ENCODE measurements at regions not wholly inside any gene's neighbourhood (a gene's known extent, or its start where the extent isn't known, plus 50 kb on each side); places are given as distances from the start of the nearest gene placed in this dataset.

DNA sequence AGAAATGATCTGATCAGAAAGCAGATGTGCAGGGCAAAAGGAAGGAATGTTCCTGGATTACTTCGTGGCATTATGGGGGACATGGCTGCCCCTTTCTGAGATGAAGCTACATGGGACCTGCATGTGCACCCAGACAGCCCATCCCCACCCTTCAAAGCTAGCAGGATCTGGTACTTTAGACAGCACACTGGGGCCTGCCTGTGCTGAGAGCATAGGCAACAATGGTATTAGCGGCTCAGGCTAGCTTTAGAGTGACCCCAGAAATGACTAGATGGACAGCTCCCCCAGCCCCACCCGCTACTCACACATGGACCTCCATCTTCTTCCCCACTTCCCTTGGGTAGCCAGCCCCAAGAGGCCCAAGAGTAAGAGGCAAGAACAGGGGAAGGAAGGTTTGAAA, 61.5 kb upstream of the NFE2L2 start:
- in situ Hi-C loops (cut with MboI; ENCODE audit: low sequenced_read_pairs in 4 of 4) = loop anchor here in 3 of 4 donors (10.0 to 25.0 kb wide), 3 partner anchors 51 to 411 kb away; a partner anchor contains a TSS

DNA sequence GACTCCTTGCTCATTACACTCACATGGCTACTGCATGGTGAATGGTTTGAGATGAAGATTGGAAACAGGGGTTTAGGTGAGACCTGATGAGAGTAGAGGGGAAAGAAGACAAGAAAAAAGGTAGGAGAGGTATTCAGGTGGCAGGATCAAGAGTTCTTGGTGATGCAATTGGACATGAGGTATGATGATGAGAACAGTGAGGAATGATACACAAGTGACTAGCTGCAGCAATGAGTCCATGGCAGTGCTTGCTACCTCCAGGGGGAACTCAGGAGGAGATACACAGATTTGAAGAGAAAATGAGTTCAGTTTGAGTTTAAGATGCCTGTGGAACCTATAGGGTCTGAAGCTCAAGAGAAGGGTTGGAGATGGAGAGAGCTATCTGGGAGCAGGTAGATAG, 62.1 kb upstream of the NFE2L2 start:
- intact Hi-C loops (cut with DNase I; ENCODE audit: low total_unique reads) = no loop called here
- Histone ChIP-seq H3K4me3 (no peak overlapping the region), H3K9me3 (no peaks in the 10 kb centered on the region), H3K36me3 (no peaks in the 10 kb centered on the region), H3K27ac (no peak overlapping the region), H3K4me1 (no peaks in the 10 kb centered on the region), H3K27me3 (no peaks in the 10 kb centered on the region)
- in situ Hi-C loops (cut with MboI; ENCODE audit: low sequenced_read_pairs in 4 of 4) = loop anchor here in 3 of 4 donors (10.0 to 25.0 kb wide), 3 partner anchors 52 to 411 kb away; a partner anchor contains a TSS
- DNase-seq = no peak
- no peak for TF ChIP-seq POLR2A (IDR thresholded peaks at IDR 0.05)
- TF ChIP-seq, protein P1, sequence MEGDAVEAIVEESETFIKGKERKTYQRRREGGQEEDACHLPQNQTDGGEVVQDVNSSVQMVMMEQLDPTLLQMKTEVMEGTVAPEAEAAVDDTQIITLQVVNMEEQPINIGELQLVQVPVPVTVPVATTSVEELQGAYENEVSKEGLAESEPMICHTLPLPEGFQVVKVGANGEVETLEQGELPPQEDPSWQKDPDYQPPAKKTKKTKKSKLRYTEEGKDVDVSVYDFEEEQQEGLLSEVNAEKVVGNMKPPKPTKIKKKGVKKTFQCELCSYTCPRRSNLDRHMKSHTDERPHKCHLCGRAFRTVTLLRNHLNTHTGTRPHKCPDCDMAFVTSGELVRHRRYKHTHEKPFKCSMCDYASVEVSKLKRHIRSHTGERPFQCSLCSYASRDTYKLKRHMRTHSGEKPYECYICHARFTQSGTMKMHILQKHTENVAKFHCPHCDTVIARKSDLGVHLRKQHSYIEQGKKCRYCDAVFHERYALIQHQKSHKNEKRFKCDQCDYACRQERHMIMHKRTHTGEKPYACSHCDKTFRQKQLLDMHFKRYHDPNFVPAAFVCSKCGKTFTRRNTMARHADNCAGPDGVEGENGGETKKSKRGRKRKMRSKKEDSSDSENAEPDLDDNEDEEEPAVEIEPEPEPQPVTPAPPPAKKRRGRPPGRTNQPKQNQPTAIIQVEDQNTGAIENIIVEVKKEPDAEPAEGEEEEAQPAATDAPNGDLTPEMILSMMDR (IDR thresholded peaks at IDR 0.05 in 4 of 5, conservative IDR thresholded peaks at IDR 0.05 in 1 of 5) = no peak
- ATAC-seq = no peak

More for the DNA sequence above, 61.5 kb upstream of the NFE2L2 start:
- no peak for ATAC-seq
- H3K27me3 ChIP-seq = no peaks in the 10 kb centered on the region
- H3K36me3 ChIP-seq = no peaks in the 10 kb centered on the region
- no peaks in the 10 kb centered on the region for H3K4me1 ChIP-seq
- intact Hi-C loops (cut with DNase I; ENCODE audit: low total_unique reads) = no loop called here
- DNase-seq = no peak
- H3K4me3 ChIP-seq = no peak overlapping the region
- H3K27ac ChIP-seq = no peak overlapping the region
- TF ChIP-seq, protein P1 (IDR thresholded peaks at IDR 0.05 in 4 of 5, conservative IDR thresholded peaks at IDR 0.05 in 1 of 5) = no peak
- no peak for TF ChIP-seq POLR2A (IDR thresholded peaks at IDR 0.05)
- H3K9me3 ChIP-seq = no peaks in the 10 kb centered on the region

DNA sequence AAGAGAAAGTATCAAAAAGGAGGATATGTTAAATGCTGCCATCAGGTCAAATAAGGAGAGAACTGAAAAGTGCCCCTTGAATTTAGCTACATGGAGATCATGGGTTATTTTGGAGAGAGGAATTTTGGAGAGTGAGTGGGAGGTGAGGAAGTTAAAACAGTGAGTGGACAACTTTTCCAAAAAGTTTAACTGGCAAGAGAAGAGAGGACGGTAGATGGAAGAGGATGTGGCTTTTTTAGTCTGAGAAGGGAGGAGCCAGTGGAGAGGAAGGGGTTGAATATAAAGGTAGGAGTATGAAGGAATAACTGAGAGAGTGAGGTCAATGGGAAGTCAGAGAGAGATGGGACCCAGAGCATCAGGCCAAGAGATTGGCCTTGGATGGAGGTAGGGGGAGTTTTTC, 62.5 kb upstream of the NFE2L2 start:
- in situ Hi-C loops (cut with MboI; ENCODE audit: low sequenced_read_pairs in 4 of 4) (loop anchor here in 3 of 4 donors (10.0 to 25.0 kb wide), 3 partner anchors 52 to 410 kb away; a partner anchor contains a TSS), intact Hi-C loops (cut with DNase I; ENCODE audit: low total_unique reads) (no loop called here)
- Histone ChIP-seq H3K4me1 (peaks cover 0 to 3% of the 10 kb centered on the region in 2 donors), H3K9me3 (no peaks in the 10 kb centered on the region), H3K27ac (no peak overlapping the region), H3K4me3 (no peak overlapping the region), H3K36me3 (no peaks in the 10 kb centered on the region), H3K27me3 (no peaks in the 10 kb centered on the region)
- DNase-seq = no peak
- ATAC-seq = no peak
- TF ChIP-seq, protein P1 (IDR thresholded peaks at IDR 0.05 in 4 of 5, conservative IDR thresholded peaks at IDR 0.05 in 1 of 5) = no peak
- no peak for TF ChIP-seq POLR2A (IDR thresholded peaks at IDR 0.05)

DNA sequence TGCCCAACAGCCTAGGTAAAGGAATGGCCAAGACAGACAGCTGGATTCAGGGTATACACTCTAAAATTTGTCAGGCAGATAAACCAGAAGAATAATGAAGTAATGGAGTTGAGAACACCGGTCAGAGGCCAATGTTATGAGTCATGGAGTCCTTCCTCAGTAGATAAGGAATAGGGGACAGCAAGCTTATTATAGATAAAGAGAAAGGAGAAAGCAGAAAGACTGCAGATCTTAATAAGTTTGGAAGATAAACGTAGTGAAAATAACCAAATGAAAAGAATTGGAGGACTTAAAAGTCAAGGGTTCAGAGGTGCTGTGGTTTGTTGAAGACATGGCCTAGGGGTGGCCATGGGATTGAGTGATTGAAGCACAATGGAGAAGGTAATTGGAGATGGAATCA, 63.5 kb upstream of the NFE2L2 start:
- DNase-seq (no peak), ATAC-seq (no peak)
- no peaks in the 10 kb centered on the region for H3K27me3 ChIP-seq
- peaks cover 0 to 5% of the 10 kb centered on the region in 2 donors for H3K4me1 ChIP-seq
- H3K27ac ChIP-seq = no peak overlapping the region
- H3K9me3 ChIP-seq = no peaks in the 10 kb centered on the region
- no peak for TF ChIP-seq POLR2A (IDR thresholded peaks at IDR 0.05)
- TF ChIP-seq, protein P1 (IDR thresholded peaks at IDR 0.05 in 4 of 5, conservative IDR thresholded peaks at IDR 0.05 in 1 of 5) = no peak
- H3K4me3 ChIP-seq = no peak overlapping the region
- H3K36me3 ChIP-seq = no peaks in the 10 kb centered on the region
- in situ Hi-C loops (cut with MboI; ENCODE audit: low sequenced_read_pairs in 4 of 4) (loop anchor here in 3 of 4 donors (10.0 to 25.0 kb wide), 3 partner anchors 53 to 409 kb away; a partner anchor contains a TSS), intact Hi-C loops (cut with DNase I; ENCODE audit: low total_unique reads) (no loop called here)

DNA sequence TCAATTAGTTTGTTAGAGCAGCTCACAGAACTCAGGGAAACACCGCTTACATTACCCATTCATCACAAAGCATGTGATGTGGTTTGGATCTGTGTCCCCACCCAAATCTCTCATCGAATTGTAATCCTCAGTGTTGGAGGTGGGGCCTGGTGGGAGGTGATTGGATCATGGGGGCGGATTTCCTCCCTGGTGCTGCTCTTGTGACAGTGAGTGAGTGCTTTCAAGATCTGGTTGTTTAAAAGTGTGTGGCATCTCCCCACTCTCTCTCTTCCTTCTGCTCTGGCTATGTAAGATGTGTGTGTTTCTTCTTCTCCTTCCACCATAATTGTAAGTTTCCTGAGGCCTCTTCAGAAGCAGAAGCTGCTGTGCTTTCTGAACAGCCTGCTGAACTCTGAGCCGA, 63.5 kb upstream of the AGPS start:
- no peak for ATAC-seq
- H3K4me1 ChIP-seq = peaks cover 0 to 5% of the 10 kb centered on the region in 2 donors
- DNase-seq = no peak
- intact Hi-C loops (cut with DNase I; ENCODE audit: low total_unique reads) = no loop called here
- TF ChIP-seq, protein P1 (IDR thresholded peaks at IDR 0.05 in 4 of 5, conservative IDR thresholded peaks at IDR 0.05 in 1 of 5) = no peak
- no peak for TF ChIP-seq POLR2A (IDR thresholded peaks at IDR 0.05)
- in situ Hi-C loops (cut with MboI; ENCODE audit: low sequenced_read_pairs in 4 of 4) = loop anchor here in 3 of 4 donors (10.0 to 25.0 kb wide), 3 partner anchors 54 to 408 kb away; a partner anchor contains a TSS
- H3K27me3 ChIP-seq = no peaks in the 10 kb centered on the region
- no peaks in the 10 kb centered on the region for H3K36me3 ChIP-seq
- no peaks in the 10 kb centered on the region for H3K9me3 ChIP-seq
- no peak overlapping the region for H3K27ac ChIP-seq
- H3K4me3 ChIP-seq = no peak overlapping the region

All from gastrocnemius medialis (tissue), 4 donors.